Transverse colon (tissue), 4 donors: ENCODE measurements at regions not wholly inside any gene's neighbourhood (a gene's known extent, or its start where the extent isn't known, plus 50 kb on each side); places are given as distances from the start of the nearest gene placed in this dataset.

Experiments
- CTCF ChIP-seq, 5 experiments: fragments of 200-600 bp in 3 of 5; fragments of 450-650 bp in 2 of 5; sonication (generic) in 3 of 5; IDR thresholded peaks; 1 replicate in 2 of 5; 2 replicates in 3 of 5; pipeline ENCODE4 v1.5.1; 2016 to 2017; ENCODE audit warnings: antibody characterized with exemption in 5 of 5, inconsistent platforms in 3 of 5, mild to moderate bottlenecking in 2 of 5, moderate library complexity in 1 of 5
- POLR2A ChIP-seq: fragments of 450-650 bp; IDR thresholded peaks from one replicate; pipeline ENCODE4 v1.6.1; 2016; ENCODE audit warnings: antibody characterized with exemption, mild to moderate bottlenecking, moderate library complexity
- POLR2AphosphoS5 ChIP-seq, 3 donors: sonication (generic); formaldehyde crosslinking; IDR thresholded peaks; one replicate each; pipeline ENCODE4 v1.6.1; 2016; ENCODE audit warnings: antibody characterized with exemption in 3 of 3

- no peak for TF ChIP-seq CTCF (IDR thresholded peaks at IDR 0.05)
- no peak for TF ChIP-seq POLR2A
- no peak for TF ChIP-seq POLR2AphosphoS5 (IDR thresholded peaks at IDR 0.05)
Measured at GRCh38 chr12:19044891-19045290, 84.6 kb upstream of the PLEKHA5 start.
